HepG2 (cell line): ENCODE measurements at regions not wholly inside any gene's neighbourhood (a gene's known extent, or its start where the extent isn't known, plus 50 kb on each side); places are given as distances from the start of the nearest gene placed in this dataset.
A peak's percentile ranks its signal among the peaks of the same experiment; 100 is the strongest.

Source experiments
- AHR ChIP-seq: IDR thresholded peaks from 2 replicates; pipeline ENCODE4 v1.6.1; 2018; ENCODE audit warnings: missing genetic modification reagents, missing compliant biosample characterization
- DMAP1 ChIP-seq: IDR thresholded peaks from 2 replicates; pipeline ENCODE4 v1.6.1; 2016
- FOXJ3 ChIP-seq: sonication (generic); formaldehyde crosslinking; IDR thresholded peaks from 2 replicates; pipeline ENCODE4 v1.4.0; 2020; ENCODE audit warnings: missing genetic modification reagents, mild to moderate bottlenecking, borderline replicate concordance
- GTF3A ChIP-seq: sonication (generic); formaldehyde crosslinking; conservative IDR thresholded peaks from 2 replicates; pipeline ENCODE4 v1.4.0; 2020; ENCODE audit warnings: mild to moderate bottlenecking, missing genetic modification reagents
- TBX3 ChIP-seq: fragments of 450-650 bp; IDR thresholded peaks from 2 replicates; pipeline ENCODE4 v1.6.1; 2017; ENCODE audit warnings: antibody characterized with exemption, mild to moderate bottlenecking, inconsistent platforms, borderline replicate concordance
- TCF7L2 ChIP-seq: IDR thresholded peaks from 2 replicates; pipeline ENCODE4 v1.6.1; 2011; ENCODE audit warnings: mild to moderate bottlenecking, low read depth, low read length, moderate library complexity
- ZNF121 ChIP-seq: sonication (generic); formaldehyde crosslinking; IDR thresholded peaks from 2 replicates; pipeline ENCODE4 v1.5.0; 2020; ENCODE audit warnings: mild to moderate bottlenecking, missing genetic modification reagents
- ZNF331 ChIP-seq: sonication (generic); formaldehyde crosslinking; IDR thresholded peaks from 2 replicates; pipeline ENCODE4 v1.4.0; 2020; ENCODE audit warnings: missing genetic modification reagents
- ZNF33B ChIP-seq: sonication (generic); formaldehyde crosslinking; IDR thresholded peaks from 2 replicates; pipeline ENCODE4 v1.5.1; 2020; ENCODE audit warnings: mild to moderate bottlenecking, missing genetic modification reagents
- TF ChIP-seq, protein P1 (sequence below): sonication (generic); formaldehyde crosslinking; IDR thresholded peaks from 2 replicates; pipeline ENCODE4 v1.4.0; 2020; ENCODE audit warnings: missing genetic modification reagents
- TF ChIP-seq, protein P2 (sequence below): sonication (generic); formaldehyde crosslinking; IDR thresholded peaks from 2 replicates; pipeline ENCODE4 v1.4.0; 2020; ENCODE audit warnings: missing genetic modification reagents
- TF ChIP-seq, protein P3 (sequence below): sonication (generic); formaldehyde crosslinking; IDR thresholded peaks from 2 replicates; pipeline ENCODE4 v1.4.0; 2020; ENCODE audit warnings: missing genetic modification reagents

DNA sequence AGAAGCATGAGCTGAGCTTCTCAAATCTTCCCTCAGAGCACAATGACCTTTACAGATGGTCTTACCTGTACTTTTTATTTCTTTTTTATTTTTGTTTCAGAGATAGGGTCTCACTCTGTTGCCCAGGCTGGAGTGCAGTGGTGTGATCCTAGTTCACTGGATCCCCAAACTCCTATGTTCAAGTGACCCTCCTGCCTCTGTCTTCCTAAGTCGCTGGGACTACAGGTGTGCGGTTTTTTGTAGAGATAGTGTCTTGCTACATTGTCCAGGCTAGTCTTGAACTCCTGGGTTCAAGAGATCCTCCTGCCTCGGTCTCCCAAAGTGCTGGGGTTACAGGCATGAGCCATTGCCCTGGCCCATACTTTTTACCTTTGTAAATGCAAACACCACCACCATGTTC is 56.0 kb upstream of the LPGAT1 start (continued):
- TF ChIP-seq, protein P1, sequence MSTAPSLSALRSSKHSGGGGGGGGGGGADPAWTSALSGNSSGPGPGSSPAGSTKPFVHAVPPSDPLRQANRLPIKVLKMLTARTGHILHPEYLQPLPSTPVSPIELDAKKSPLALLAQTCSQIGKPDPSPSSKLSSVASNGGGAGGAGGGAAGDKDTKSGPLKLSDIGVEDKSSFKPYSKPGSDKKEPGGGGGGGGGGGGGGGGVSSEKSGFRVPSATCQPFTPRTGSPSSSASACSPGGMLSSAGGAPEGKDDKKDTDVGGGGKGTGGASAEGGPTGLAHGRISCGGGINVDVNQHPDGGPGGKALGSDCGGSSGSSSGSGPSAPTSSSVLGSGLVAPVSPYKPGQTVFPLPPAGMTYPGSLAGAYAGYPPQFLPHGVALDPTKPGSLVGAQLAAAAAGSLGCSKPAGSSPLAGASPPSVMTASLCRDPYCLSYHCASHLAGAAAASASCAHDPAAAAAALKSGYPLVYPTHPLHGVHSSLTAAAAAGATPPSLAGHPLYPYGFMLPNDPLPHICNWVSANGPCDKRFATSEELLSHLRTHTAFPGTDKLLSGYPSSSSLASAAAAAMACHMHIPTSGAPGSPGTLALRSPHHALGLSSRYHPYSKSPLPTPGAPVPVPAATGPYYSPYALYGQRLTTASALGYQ: 0 out of 2 replicates have a peak, but pooled peaks have one; percentile 10
- TF ChIP-seq AHR (CRISPR knock-in tag): no peak
- TF ChIP-seq FOXJ3 (CRISPR knock-in tag): 0 out of 2 replicates have a peak, but pooled peaks have one; percentile 8
- TF ChIP-seq ZNF121 (CRISPR knock-in tag): peak; percentile 92
- TF ChIP-seq TBX3: no peak
- TF ChIP-seq TCF7L2: no peak
- TF ChIP-seq ZNF33B: no peak
- TF ChIP-seq ZNF331 (CRISPR knock-in tag): no peak
- TF ChIP-seq DMAP1 (CRISPR knock-in tag): no peak
- no peak for TF ChIP-seq GTF3A (CRISPR knock-in tag)
- TF ChIP-seq, protein P2, sequence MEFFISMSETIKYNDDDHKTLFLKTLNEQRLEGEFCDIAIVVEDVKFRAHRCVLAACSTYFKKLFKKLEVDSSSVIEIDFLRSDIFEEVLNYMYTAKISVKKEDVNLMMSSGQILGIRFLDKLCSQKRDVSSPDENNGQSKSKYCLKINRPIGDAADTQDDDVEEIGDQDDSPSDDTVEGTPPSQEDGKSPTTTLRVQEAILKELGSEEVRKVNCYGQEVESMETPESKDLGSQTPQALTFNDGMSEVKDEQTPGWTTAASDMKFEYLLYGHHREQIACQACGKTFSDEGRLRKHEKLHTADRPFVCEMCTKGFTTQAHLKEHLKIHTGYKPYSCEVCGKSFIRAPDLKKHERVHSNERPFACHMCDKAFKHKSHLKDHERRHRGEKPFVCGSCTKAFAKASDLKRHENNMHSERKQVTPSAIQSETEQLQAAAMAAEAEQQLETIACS (CRISPR knock-in tag): no peak
- TF ChIP-seq, protein P3, sequence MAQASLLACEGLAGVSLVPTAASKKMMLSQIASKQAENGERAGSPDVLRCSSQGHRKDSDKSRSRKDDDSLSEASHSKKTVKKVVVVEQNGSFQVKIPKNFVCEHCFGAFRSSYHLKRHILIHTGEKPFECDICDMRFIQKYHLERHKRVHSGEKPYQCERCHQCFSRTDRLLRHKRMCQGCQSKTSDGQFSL (CRISPR knock-in tag): no peak
